H4 (cell line): ENCODE measurements at regions not wholly inside any gene's neighbourhood (a gene's known extent, or its start where the extent isn't known, plus 50 kb on each side); places are given as distances from the start of the nearest gene placed in this dataset.
A peak's percentile ranks its signal among the peaks of the same experiment; 100 is the strongest.
"Not testable (repeated sequence)": the region's sequence is repeated elsewhere in the genome, so short reads cannot be mapped to it uniquely, and the experiment has no call there.

ENCODE experiments used
- DNase-seq: peaks from one replicate; pipeline ENCODE4 v3.0.0-alpha.2; 2015; ENCODE audit warnings: low spot score

- DNase-seq = no peak
Measured at GRCh38 chr13:65500481-65500880, 1729.7 kb downstream of the PCDH9 start.

GRCh38 chr13:65499256-65499655 lies 1730.9 kb downstream of the PCDH9 start:
- DNase-seq = no peak

- DNase-seq = peak; percentile 66
Measured at GRCh38 chr13:65497265-65497664, 1732.9 kb downstream of the PCDH9 start.

- DNase-seq = not testable (repeated sequence)
Measured at GRCh38 chr13:65490725-65491124, 1739.4 kb downstream of the PCDH9 start.

- no peak for DNase-seq
Measured at GRCh38 chr13:65488606-65489005, 1741.5 kb downstream of the PCDH9 start.

- DNase-seq = no peak
Measured at GRCh38 chr13:65479692-65480091, 1750.4 kb downstream of the PCDH9 start.

GRCh38 chr13:65473196-65473595 lies 1756.9 kb downstream of the PCDH9 start:
- no peak for DNase-seq

GRCh38 chr13:65472336-65472735 lies 1757.8 kb downstream of the PCDH9 start:
- DNase-seq = peak; percentile 8

- peak; percentile 2 for DNase-seq
Measured at GRCh38 chr13:65470781-65471180, 1759.4 kb downstream of the PCDH9 start.

- DNase-seq = no peak
Measured at GRCh38 chr13:65468628-65469027, 1761.5 kb downstream of the PCDH9 start.

- no peak for DNase-seq
Measured at GRCh38 chr13:65461590-65461989, 1768.5 kb downstream of the PCDH9 start.

GRCh38 chr13:65460136-65460535 lies 1770.0 kb downstream of the PCDH9 start:
- no peak for DNase-seq

GRCh38 chr13:65456150-65456912 lies 1773.8 kb downstream of the PCDH9 start:
- DNase-seq = no peak

- DNase-seq = no peak
Measured at GRCh38 chr13:65454403-65454802, 1775.7 kb downstream of the PCDH9 start.

GRCh38 chr13:65453982-65454381 lies 1776.2 kb downstream of the PCDH9 start:
- no peak for DNase-seq

- no peak for DNase-seq
Measured at GRCh38 chr13:65445340-65445739, 1784.8 kb downstream of the PCDH9 start.

- no peak for DNase-seq
Measured at GRCh38 chr13:65435590-65435989, 1794.5 kb downstream of the PCDH9 start.

GRCh38 chr13:65417953-65418352 lies 1812.2 kb downstream of the PCDH9 start:
- no peak for DNase-seq

GRCh38 chr13:65416784-65417183 lies 1813.4 kb downstream of the PCDH9 start:
- DNase-seq = no peak

- no peak for DNase-seq
Measured at GRCh38 chr13:65414187-65414586, 1815.9 kb downstream of the PCDH9 start.

GRCh38 chr13:65411521-65411920 lies 1818.6 kb downstream of the PCDH9 start:
- DNase-seq = no peak

- no peak for DNase-seq
Measured at GRCh38 chr13:65410791-65411190, 1819.3 kb downstream of the PCDH9 start.

- no peak for DNase-seq
Measured at GRCh38 chr13:65401315-65401714, 1828.8 kb downstream of the PCDH9 start.

GRCh38 chr13:65400702-65401101 lies 1829.4 kb downstream of the PCDH9 start:
- DNase-seq = no peak
